GM23248 (cell line): ENCODE measurements at regions not wholly inside any gene's neighbourhood (a gene's known extent, or its start where the extent isn't known, plus 50 kb on each side); places are given as distances from the start of the nearest gene placed in this dataset.

Source experiments
- EZH2 ChIP-seq: fragments of 200-600 bp; sonication (generic); IDR thresholded peaks from 2 replicates; pipeline ENCODE4 v1.6.1; 2018; ENCODE audit warnings: antibody characterized with exemption, mild to moderate bottlenecking; ENCODE audit not compliant: insufficient read depth, poor library complexity, severe bottlenecking
- EZH2phosphoT487 ChIP-seq: fragments of 200-600 bp; sonication (generic); IDR thresholded peaks from 2 replicates; pipeline ENCODE4 v1.6.1; 2018; ENCODE audit warnings: antibody characterized with exemption, moderate library complexity, mild to moderate bottlenecking, low read depth; ENCODE audit not compliant: insufficient read depth

DNA sequence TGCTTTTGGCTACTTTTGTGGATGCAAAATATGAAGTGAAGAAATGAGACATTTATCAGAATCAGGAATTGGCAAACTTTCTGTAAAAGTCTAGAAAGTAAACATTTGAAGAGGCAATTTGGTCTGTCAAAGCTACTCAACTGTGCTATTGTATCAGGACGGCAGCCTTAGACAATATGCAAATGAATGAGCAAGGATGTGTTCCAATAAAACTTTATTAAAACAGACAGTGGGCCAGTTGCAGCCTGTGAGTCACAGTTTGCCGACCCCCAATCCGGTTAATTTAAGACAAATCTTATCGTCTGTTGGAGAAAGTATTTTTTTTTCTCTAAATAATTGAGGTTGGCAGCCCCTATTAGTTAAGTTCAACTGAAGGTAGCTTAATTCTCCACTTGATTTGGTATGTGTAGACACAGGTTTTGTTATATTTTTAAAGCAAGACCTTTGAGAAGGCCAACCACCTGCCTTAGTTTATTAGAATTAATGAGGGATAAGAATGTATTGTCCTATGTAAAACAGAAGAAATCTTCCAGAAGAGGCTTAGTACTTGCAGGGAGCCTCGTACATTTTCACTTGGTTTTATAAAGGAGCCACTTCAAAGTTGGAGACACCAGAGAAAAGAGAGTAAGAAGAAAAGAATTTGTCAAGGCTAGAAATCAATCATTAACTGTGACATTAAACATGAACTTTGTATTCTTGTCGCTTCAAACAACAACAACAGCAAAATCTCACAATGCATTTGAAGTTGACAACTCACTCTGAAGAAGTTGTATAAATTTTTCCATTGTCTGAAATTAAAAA lies 81.6 kb upstream of the FAT1 start:
- no peak for TF ChIP-seq EZH2phosphoT487
- no peak for TF ChIP-seq EZH2
